NCI-H1436 (cell line): ENCODE measurements at regions not wholly inside any gene's neighbourhood (a gene's known extent, or its start where the extent isn't known, plus 50 kb on each side); places are given as distances from the start of the nearest gene placed in this dataset.
A peak's percentile ranks its signal among the peaks of the same experiment; 100 is the strongest.

Experiments
- DNase-seq: peaks from one replicate; lab custom pipeline; 2025; lab: John Stamatoyannopoulos, UW

GRCh38 chr2:188065386-188065785, 226.3 kb upstream of the GULP1 start:
- no peak for DNase-seq

- no peak for DNase-seq
Observed at GRCh38 chr2:188068093-188068492, 223.6 kb upstream of the GULP1 start.

- no peak for DNase-seq
Observed at GRCh38 chr2:188076149-188077056, 215.3 kb upstream of the GULP1 start.

GRCh38 chr2:188077757-188078156, 213.9 kb upstream of the GULP1 start:
- no peak for DNase-seq

GRCh38 chr2:188078534-188078933, 213.1 kb upstream of the GULP1 start:
- no peak for DNase-seq

GRCh38 chr2:188079196-188079595, 212.5 kb upstream of the GULP1 start:
- DNase-seq: no peak

GRCh38 chr2:188085421-188085820, 206.3 kb upstream of the GULP1 start:
- DNase-seq: no peak

- DNase-seq: no peak
Observed at GRCh38 chr2:188089901-188090300, 201.8 kb upstream of the GULP1 start.

GRCh38 chr2:188091220-188091619, 200.5 kb upstream of the GULP1 start:
- DNase-seq: no peak

- no peak for DNase-seq
Observed at GRCh38 chr2:188092734-188093133, 198.9 kb upstream of the GULP1 start.

- DNase-seq: no peak
Observed at GRCh38 chr2:188096910-188097309, 194.8 kb upstream of the GULP1 start.

- DNase-seq: no peak
Observed at GRCh38 chr2:188102881-188103280, 188.8 kb upstream of the GULP1 start.

GRCh38 chr2:188114014-188114413, 177.7 kb upstream of the GULP1 start:
- no peak for DNase-seq

GRCh38 chr2:188117706-188118105, 174.0 kb upstream of the GULP1 start:
- DNase-seq: no peak

- no peak for DNase-seq
Observed at GRCh38 chr2:188118431-188118830, 173.2 kb upstream of the GULP1 start.

GRCh38 chr2:188119112-188119838, 172.4 kb upstream of the GULP1 start:
- peak; percentile 20 for DNase-seq

- DNase-seq: no peak
Observed at GRCh38 chr2:188122985-188123384, 168.7 kb upstream of the GULP1 start.

- no peak for DNase-seq
Observed at GRCh38 chr2:188129677-188130076, 162.0 kb upstream of the GULP1 start.

- no peak for DNase-seq
Observed at GRCh38 chr2:188130317-188130716, 161.4 kb upstream of the GULP1 start.

- DNase-seq: no peak
Observed at GRCh38 chr2:188131281-188131680, 160.4 kb upstream of the GULP1 start.

GRCh38 chr2:188132385-188132784, 159.3 kb upstream of the GULP1 start:
- DNase-seq: no peak

- DNase-seq: no peak
Observed at GRCh38 chr2:188134241-188134640, 157.4 kb upstream of the GULP1 start.

- DNase-seq: no peak
Observed at GRCh38 chr2:188138313-188138712, 153.4 kb upstream of the GULP1 start.
